Testis (tissue), 2 donors: ENCODE measurements at regions not wholly inside any gene's neighbourhood (a gene's known extent, or its start where the extent isn't known, plus 50 kb on each side); places are given as distances from the start of the nearest gene placed in this dataset.

Experiments
- DNase-seq: peaks from one replicate; pipeline ENCODE4 v3.0.0-alpha.2; 2019
- H3K27ac ChIP-seq, 2 donors: fragments of 200-600 bp; sonication (generic); one replicate each; pipeline ENCODE4 v1.5.1; 2019
- H3K27me3 ChIP-seq: fragments of 200-600 bp; sonication (generic); one replicate; pipeline ENCODE4 v1.5.1; 2019
- H3K36me3 ChIP-seq: fragments of 200-600 bp; sonication (generic); one replicate; pipeline ENCODE4 v1.5.1; 2017; ENCODE audit warnings: low read depth; ENCODE audit errors: missing control alignments
- H3K4me1 ChIP-seq: fragments of 200-600 bp; sonication (generic); one replicate; pipeline ENCODE4 v1.5.1; 2019
- H3K4me3 ChIP-seq, 2 donors: fragments of 200-600 bp; sonication (generic); one replicate each; pipeline ENCODE4 v1.5.1; 2017 to 2019
- H3K9me3 ChIP-seq: fragments of 200-600 bp; sonication (generic); one replicate; pipeline ENCODE4 v1.5.1; 2017
- POLR2A ChIP-seq: fragments of 450-650 bp; IDR thresholded peaks from one replicate; pipeline ENCODE4 v1.6.1; 2017; ENCODE audit warnings: antibody characterized with exemption, mild to moderate bottlenecking, moderate library complexity
- WGBS, 2 donors: methylation state at CpG; one replicate each; pipeline ENCODE4 v1.1.5; 2018; 5-methylcytosine and 5-hydroxymethylcytosine counted together
- intact Hi-C: fragments of 100-400 bp; cut with DNase I; formaldehyde crosslinking; loops from one replicate; pipeline ENCODE4 v1.15.1; 2023; ENCODE audit warnings: low total_unique reads
- TF ChIP-seq, protein P1 (sequence below), 3 experiments: fragments of 450-650 bp in 2 of 3; fragments of 200-600 bp in 1 of 3; sonication (generic) in 1 of 3; IDR thresholded peaks; one replicate each; pipeline ENCODE4 v1.5.1; 2016 to 2019; ENCODE audit warnings: antibody characterized with exemption in 3 of 3, mild to moderate bottlenecking in 2 of 3, moderate library complexity in 1 of 3

GRCh38 chr5:93829346-93829745, 87.9 kb upstream of the POU5F2 start:
- Histone ChIP-seq H3K9me3 (no peaks in the 10 kb centered on the region), H3K27me3 (no peaks in the 10 kb centered on the region), H3K36me3 (no peaks in the 10 kb centered on the region), H3K4me3 (no peak overlapping the region), H3K4me1 (no peaks in the 10 kb centered on the region), H3K27ac (no peak overlapping the region)
- DNase-seq = no peak
- 50 to 63% methylated on average over 1 of the region's 1 CpG for WGBS, 2 donors
- intact Hi-C loops = no loop called here
- TF ChIP-seq POLR2A = no peak
- TF ChIP-seq, protein P1, sequence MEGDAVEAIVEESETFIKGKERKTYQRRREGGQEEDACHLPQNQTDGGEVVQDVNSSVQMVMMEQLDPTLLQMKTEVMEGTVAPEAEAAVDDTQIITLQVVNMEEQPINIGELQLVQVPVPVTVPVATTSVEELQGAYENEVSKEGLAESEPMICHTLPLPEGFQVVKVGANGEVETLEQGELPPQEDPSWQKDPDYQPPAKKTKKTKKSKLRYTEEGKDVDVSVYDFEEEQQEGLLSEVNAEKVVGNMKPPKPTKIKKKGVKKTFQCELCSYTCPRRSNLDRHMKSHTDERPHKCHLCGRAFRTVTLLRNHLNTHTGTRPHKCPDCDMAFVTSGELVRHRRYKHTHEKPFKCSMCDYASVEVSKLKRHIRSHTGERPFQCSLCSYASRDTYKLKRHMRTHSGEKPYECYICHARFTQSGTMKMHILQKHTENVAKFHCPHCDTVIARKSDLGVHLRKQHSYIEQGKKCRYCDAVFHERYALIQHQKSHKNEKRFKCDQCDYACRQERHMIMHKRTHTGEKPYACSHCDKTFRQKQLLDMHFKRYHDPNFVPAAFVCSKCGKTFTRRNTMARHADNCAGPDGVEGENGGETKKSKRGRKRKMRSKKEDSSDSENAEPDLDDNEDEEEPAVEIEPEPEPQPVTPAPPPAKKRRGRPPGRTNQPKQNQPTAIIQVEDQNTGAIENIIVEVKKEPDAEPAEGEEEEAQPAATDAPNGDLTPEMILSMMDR (IDR thresholded peaks at IDR 0.05) = no peak

DNA sequence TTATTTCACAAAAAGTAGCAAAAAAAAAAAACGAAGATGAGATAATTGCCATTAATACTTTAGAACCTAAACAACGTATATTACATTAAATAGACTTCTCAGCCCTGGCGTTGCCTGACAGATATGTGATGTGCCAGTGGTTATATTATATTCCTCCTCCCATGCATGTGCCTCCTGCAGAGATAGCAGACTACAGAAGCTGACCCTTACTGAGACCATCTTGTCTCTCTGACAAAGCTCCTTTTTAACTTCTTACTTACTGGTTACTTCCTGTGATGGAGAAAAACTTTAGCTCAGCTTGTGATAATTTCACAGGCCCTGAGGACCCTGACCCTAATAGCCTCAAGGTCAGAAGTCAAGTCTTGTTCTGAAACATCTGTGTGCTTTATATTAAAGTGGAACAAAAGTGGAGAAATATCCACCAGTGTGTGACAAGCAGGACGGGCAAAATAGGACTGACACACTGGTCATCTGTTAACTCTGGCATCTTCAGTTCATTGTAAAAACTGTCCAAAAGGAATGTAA, 80.6 kb upstream of the POU5F2 start:
- intact Hi-C loops = no loop called here
- H3K36me3 ChIP-seq = no peaks in the 10 kb centered on the region
- 74 to 77% methylated on average over 4 of the region's 4 CpGs for WGBS, 2 donors
- H3K27me3 ChIP-seq = no peaks in the 10 kb centered on the region
- H3K9me3 ChIP-seq = no peaks in the 10 kb centered on the region
- H3K4me3 ChIP-seq = no peak overlapping the region
- no peaks in the 10 kb centered on the region for H3K4me1 ChIP-seq
- DNase-seq = no peak
- no peak overlapping the region for H3K27ac ChIP-seq
- TF ChIP-seq, protein P1 (IDR thresholded peaks at IDR 0.05) = no peak
- no peak for TF ChIP-seq POLR2A

DNA sequence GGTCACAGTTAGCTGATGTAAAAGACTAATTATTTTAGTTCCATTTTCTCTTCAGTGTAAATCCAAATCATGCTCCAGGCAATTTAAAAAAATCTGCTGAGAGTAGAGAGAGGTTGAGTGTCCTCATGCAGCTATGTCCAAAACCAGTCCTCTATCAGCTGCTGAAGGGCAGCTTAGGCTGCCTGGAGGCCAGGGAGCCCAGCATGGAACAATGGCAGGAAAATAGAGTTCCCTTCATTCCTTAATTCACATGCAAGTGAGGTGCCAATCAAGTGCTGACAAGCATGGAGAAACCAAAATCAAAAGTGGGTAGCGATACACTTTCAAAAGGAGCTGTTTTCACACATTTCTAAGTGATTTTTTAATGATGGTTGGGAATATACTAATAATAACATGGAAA, 78.3 kb upstream of the POU5F2 start:
- intact Hi-C loops = no loop called here
- Histone ChIP-seq H3K4me3 (no peak overlapping the region), H3K4me1 (no peaks in the 10 kb centered on the region), H3K36me3 (no peaks in the 10 kb centered on the region), H3K27me3 (no peaks in the 10 kb centered on the region), H3K27ac (no peak overlapping the region), H3K9me3 (no peaks in the 10 kb centered on the region)
- TF ChIP-seq, protein P1 (IDR thresholded peaks at IDR 0.05) = no peak
- TF ChIP-seq POLR2A = no peak
- 87 to 88% methylated on average over 1 of the region's 1 CpG for WGBS, 2 donors
- DNase-seq = no peak

DNA sequence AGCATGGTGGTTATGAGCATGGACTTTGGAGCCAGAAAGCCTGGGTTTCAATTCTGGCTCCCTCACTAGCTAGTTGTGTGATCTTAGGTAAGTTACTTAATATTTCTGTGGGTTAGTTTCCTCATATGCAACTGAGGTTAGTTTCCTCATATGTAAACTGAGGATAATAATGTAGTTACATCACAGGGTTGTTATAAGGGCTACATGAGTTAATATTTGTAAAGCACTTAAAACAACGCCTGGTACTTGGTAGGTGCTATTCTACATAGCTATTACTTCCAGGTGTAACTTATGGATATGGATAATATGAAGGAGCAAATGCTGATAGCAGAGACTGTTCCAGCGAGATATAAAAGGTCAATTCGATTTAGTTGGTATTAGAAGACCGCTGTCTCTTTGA, 69.4 kb upstream of the POU5F2 start:
- TF ChIP-seq POLR2A = no peak
- TF ChIP-seq, protein P1 (IDR thresholded peaks at IDR 0.05) = no peak
- 91 to 98% methylated on average over 4 of the region's 4 CpGs for WGBS, 2 donors
- no peaks in the 10 kb centered on the region for H3K27me3 ChIP-seq
- no peaks in the 10 kb centered on the region for H3K4me1 ChIP-seq
- no peaks in the 10 kb centered on the region for H3K9me3 ChIP-seq
- H3K27ac ChIP-seq = no peak overlapping the region
- H3K36me3 ChIP-seq = no peaks in the 10 kb centered on the region
- no peak for DNase-seq
- no peak overlapping the region for H3K4me3 ChIP-seq
- intact Hi-C loops = no loop called here

DNA sequence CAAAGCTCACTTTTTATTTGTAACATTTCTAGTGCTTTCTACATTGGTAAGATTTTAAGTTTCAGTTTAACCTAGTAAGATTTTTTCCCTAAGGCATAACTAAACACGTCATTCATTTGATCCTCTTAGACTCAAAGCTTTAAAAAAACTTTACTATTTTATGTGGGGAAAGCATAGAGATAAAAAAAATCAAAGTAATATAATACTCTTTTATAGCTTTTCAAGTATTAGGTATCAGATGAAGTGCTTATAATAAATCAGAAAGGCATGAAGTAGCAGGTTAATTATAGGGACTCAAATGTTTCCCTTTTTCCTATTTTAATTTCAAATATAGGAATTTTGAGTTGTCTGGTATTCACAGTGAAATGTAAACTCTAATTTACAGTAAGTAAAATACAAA, 68.0 kb upstream of the POU5F2 start:
- Histone ChIP-seq H3K27ac (no peak overlapping the region), H3K4me1 (no peaks in the 10 kb centered on the region), H3K36me3 (no peaks in the 10 kb centered on the region), H3K9me3 (no peaks in the 10 kb centered on the region), H3K27me3 (no peaks in the 10 kb centered on the region), H3K4me3 (no peak overlapping the region)
- intact Hi-C loops = no loop called here
- WGBS, 2 donors = 79 to 95% methylated on average over 1 of the region's 1 CpG
- no peak for DNase-seq
- TF ChIP-seq, protein P1 (IDR thresholded peaks at IDR 0.05) = no peak
- no peak for TF ChIP-seq POLR2A
